ENCODE measurements at regions not wholly inside any gene's neighbourhood (a gene's known extent, or its start where the extent isn't known, plus 50 kb on each side); places are given as distances from the start of the nearest gene placed in this dataset.
"Not testable (repeated sequence)": the region's sequence is repeated elsewhere in the genome, so short reads cannot be mapped to it uniquely, and the experiment has no call there.

DNA sequence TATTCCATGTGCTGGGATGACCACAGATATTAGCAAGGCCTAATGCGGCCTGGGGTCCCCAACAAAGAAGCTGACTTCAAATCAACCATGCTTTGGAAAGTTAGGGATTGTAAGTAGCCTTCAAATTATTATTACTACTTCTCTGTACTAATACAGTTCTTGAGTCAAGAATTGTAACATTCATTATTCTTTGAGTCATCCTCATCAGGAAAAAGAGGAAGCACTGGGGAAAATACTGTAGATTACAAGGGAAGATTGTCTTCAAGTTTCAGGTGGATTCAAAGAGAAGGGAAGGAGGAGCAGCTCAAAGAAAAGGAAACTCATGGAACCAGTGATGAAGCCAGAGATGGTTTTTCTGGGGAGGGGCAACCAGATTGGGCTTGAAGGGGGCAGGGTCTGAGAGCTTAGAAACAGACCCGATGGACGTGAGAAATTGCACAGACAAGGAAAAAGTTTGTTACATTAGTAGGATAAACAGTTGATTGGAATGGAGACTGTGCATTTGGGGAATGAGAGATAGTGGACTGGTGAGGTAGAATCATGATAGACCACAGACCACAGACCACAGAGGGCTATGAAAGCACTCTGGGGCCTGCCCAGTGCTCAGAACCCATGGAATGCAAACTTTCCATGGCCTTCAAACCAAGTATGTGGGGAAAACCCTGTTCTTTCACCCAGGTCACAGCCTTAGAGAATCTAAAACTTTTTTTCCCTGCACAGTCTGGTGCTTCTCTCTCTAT, 209.9 kb downstream of the ZNF365 start:
- H3K4me3 Mint-ChIP-seq: no peak overlapping the region
- no peaks in the 10 kb centered on the region for H3K27me3 Mint-ChIP-seq

GRCh38 chr10:62584731-62585130, 210.6 kb downstream of the ZNF365 start:
- no peak overlapping the region for H3K4me3 Mint-ChIP-seq
- no peaks in the 10 kb centered on the region for H3K9me3 Mint-ChIP-seq (ENCODE audit: low read depth)
- H3K27ac Mint-ChIP-seq: no peak overlapping the region
- no peaks in the 10 kb centered on the region for H3K4me1 Mint-ChIP-seq (ENCODE audit: low read depth)
- H3K36me3 Mint-ChIP-seq: peaks cover 2% of the 10 kb centered on the region
- peaks cover under 1% of the 10 kb centered on the region for H3K27me3 Mint-ChIP-seq

More for the DNA sequence above, 209.9 kb downstream of the ZNF365 start:
- Mint-ChIP-seq H3K4me1 (ENCODE audit: low read depth) (no peaks in the 10 kb centered on the region), H3K36me3 (peaks cover 2% of the 10 kb centered on the region), H3K9me3 (ENCODE audit: low read depth) (no peaks in the 10 kb centered on the region), H3K27ac (no peak overlapping the region)

GRCh38 chr10:62585211-62585775, 211.1 kb downstream of the ZNF365 start:
- no peak overlapping the region for H3K4me3 Mint-ChIP-seq
- peaks cover 2% of the 10 kb centered on the region for H3K36me3 Mint-ChIP-seq
- H3K9me3 Mint-ChIP-seq (ENCODE audit: low read depth): no peaks in the 10 kb centered on the region
- no peaks in the 10 kb centered on the region for H3K4me1 Mint-ChIP-seq (ENCODE audit: low read depth)
- H3K27ac Mint-ChIP-seq: no peak overlapping the region
- H3K27me3 Mint-ChIP-seq: peaks cover 4% of the 10 kb centered on the region

GRCh38 chr10:62587011-62587410, 212.8 kb downstream of the ZNF365 start:
- Mint-ChIP-seq H3K4me1 (ENCODE audit: low read depth) (peaks cover 2% of the 10 kb centered on the region), H3K4me3 (no peak overlapping the region)

GRCh38 chr10:62588116-62588515, 213.9 kb downstream of the ZNF365 start:
- Mint-ChIP-seq H3K4me3 (no peak overlapping the region), H3K27me3 (peaks cover 4% of the 10 kb centered on the region), H3K9me3 (ENCODE audit: low read depth) (no peaks in the 10 kb centered on the region), H3K36me3 (peaks cover 2% of the 10 kb centered on the region), H3K27ac (no peak overlapping the region), H3K4me1 (ENCODE audit: low read depth) (peaks cover 2% of the 10 kb centered on the region)

More at GRCh38 chr10:62587011-62587410, 212.8 kb downstream of the ZNF365 start:
- H3K9me3 Mint-ChIP-seq (ENCODE audit: low read depth): no peaks in the 10 kb centered on the region
- no peak overlapping the region for H3K27ac Mint-ChIP-seq
- H3K27me3 Mint-ChIP-seq: peaks cover 4% of the 10 kb centered on the region
- H3K36me3 Mint-ChIP-seq: peaks cover 2% of the 10 kb centered on the region

DNA sequence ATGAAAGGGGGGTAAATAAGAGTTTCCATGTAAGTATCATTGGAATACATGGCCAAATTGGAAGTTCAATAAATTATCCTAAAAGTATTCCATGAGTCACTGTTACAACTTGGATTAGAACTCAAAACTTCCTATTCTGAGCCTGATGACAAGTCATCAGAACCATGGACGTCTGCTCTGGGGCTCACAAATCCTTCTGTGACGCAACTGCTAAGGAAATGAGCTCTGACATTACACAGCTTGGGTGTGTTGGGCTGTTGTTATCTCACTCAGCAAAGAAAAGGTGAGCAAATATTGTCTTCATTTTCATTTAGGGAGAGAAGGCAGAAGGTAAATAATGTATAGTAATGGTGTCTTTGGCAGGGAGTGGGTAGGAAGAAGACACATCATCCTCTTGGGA, 214.8 kb upstream of the ADO start:
- peaks cover 2% of the 10 kb centered on the region for H3K36me3 Mint-ChIP-seq
- no peaks in the 10 kb centered on the region for H3K9me3 Mint-ChIP-seq (ENCODE audit: low read depth)
- H3K27me3 Mint-ChIP-seq: peaks cover 4% of the 10 kb centered on the region
- no peak overlapping the region for H3K27ac Mint-ChIP-seq
- H3K4me1 Mint-ChIP-seq (ENCODE audit: low read depth): peaks cover 3% of the 10 kb centered on the region
- H3K4me3 Mint-ChIP-seq: no peak overlapping the region

- Mint-ChIP-seq H3K4me1 (ENCODE audit: low read depth) (peaks cover 3% of the 10 kb centered on the region), H3K4me3 (no peak overlapping the region), H3K27me3 (peaks cover 4% of the 10 kb centered on the region), H3K36me3 (peaks cover 2% of the 10 kb centered on the region), H3K9me3 (ENCODE audit: low read depth) (no peaks in the 10 kb centered on the region), H3K27ac (no peak overlapping the region)
These were observed 214.2 kb upstream of the ADO start for GRCh38 chr10:62590306-62590705.

DNA sequence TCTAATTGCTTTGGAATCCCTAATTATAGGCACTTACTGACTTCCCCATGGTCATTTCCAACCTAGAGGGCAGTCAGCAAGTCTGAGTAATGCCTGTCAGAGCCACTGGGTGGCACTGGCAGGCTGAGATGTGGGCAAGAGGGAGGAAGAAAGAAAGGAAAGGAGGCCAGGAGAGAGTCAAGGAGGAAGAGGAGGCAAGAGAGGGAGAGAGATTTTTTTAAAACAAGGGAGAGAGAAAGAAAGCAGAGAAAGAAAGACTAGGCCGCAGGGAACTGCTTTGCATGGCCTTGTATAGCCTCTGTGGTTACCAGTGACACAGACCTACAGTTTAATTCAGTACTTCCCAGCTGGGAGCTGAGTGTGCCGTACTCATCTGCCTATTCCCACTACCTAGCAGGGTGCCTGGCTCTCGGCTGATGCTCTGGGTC, 210.4 kb upstream of the ADO start:
- Mint-ChIP-seq H3K36me3 (no peaks in the 10 kb centered on the region), H3K4me1 (ENCODE audit: low read depth) (peaks cover 3% of the 10 kb centered on the region), H3K27ac (no peak overlapping the region), H3K9me3 (ENCODE audit: low read depth) (no peaks in the 10 kb centered on the region), H3K4me3 (no peak overlapping the region), H3K27me3 (peaks cover 4% of the 10 kb centered on the region)

GRCh38 chr10:62597226-62597625, 207.3 kb upstream of the ADO start:
- H3K9me3 Mint-ChIP-seq (ENCODE audit: low read depth): no peaks in the 10 kb centered on the region
- H3K4me3 Mint-ChIP-seq: no peak overlapping the region
- H3K27me3 Mint-ChIP-seq: peaks cover 1% of the 10 kb centered on the region
- no peaks in the 10 kb centered on the region for H3K36me3 Mint-ChIP-seq
- peaks cover 2% of the 10 kb centered on the region for H3K4me1 Mint-ChIP-seq (ENCODE audit: low read depth)
- H3K27ac Mint-ChIP-seq: no peak overlapping the region

DNA sequence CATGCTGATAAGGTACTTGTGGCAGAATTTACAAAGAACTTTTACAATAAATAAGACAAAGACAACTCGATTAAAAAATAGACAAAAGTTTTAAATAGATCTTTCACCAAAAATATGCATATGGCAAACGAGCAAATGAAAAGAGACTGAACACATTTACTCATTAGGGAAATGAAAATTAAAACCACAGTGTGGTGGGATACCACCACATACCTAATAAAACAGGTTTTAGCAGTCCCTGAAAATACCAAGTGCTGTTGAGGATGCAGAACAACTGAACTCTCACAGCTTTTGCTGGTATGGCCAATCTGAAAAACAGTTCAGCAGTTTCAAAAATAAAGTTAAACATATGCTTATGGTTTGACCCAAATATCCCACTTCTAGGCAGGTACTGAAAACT, 205.4 kb upstream of the ADO start:
- Mint-ChIP-seq H3K27ac (no peak overlapping the region), H3K9me3 (ENCODE audit: low read depth) (no peaks in the 10 kb centered on the region), H3K27me3 (peaks cover 1% of the 10 kb centered on the region), H3K36me3 (no peaks in the 10 kb centered on the region), H3K4me3 (no peak overlapping the region), H3K4me1 (ENCODE audit: low read depth) (no peaks in the 10 kb centered on the region)

DNA sequence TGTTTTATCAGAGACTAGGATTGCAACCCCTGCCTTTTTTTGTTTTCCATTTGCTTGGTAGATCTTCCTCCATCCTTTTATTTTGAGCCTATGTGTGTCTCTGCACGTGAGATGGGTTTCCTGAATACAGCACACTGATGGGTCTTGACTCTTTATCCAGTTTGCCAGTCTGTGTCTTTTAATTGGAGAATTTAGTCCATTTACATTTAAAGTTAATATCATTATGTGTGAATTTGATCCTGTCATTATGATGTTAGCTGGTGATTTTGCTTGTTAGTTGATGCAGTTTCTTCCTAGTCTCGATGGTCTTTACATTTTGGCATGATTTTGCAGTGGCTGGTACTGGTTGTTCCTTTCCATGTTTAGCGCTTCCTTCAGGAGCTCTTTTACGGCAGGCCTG, 198.0 kb upstream of the ADO start:
- not testable (repeated sequence) for H3K4me3 Mint-ChIP-seq; H3K9me3 Mint-ChIP-seq (ENCODE audit: low read depth); H3K4me1 Mint-ChIP-seq (ENCODE audit: low read depth); H3K36me3 Mint-ChIP-seq; H3K27me3 Mint-ChIP-seq; H3K27ac Mint-ChIP-seq

DNA sequence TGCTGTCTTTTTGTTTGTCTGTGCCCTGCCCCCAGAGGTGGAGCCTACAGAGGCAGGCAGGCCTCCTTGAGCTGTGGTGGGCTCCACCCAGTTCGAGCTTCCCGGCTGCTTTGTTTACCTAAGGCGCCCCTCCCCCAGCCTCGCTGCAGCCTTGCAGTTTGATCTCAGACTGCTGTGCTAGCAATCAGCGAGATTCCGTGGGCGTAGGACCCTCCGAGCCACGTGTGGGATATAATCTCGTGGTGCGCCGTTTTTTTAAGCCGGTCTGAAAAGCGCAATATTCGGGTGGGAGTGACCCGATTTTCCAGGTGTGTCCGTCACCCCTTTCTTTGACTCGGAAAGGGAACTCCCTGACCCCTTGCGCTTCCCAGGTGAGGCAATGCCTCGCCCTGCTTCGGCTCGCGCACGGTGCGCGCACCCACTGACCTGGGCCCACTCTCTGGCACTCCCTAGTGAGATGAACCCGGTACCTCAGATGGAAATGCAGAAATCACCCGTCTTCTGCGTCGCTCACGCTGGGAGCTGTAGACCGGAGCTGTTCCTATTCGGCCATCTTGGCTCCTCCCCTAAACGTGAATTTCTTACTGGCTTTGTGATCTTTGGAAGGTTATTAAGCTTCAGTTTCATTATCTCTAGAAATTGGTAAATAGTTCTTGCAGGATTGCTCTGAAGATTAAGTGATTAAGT, 196.2 kb upstream of the ADO start:
- not testable (repeated sequence) for H3K4me3 Mint-ChIP-seq; H3K27ac Mint-ChIP-seq; H3K9me3 Mint-ChIP-seq (ENCODE audit: low read depth); H3K27me3 Mint-ChIP-seq; H3K36me3 Mint-ChIP-seq
- peaks cover 19% of the 10 kb centered on the region for H3K4me1 Mint-ChIP-seq (ENCODE audit: low read depth)

GRCh38 chr10:62610649-62611229, 193.8 kb upstream of the ADO start:
- Mint-ChIP-seq H3K27me3 (no peaks in the 10 kb centered on the region), H3K27ac (no peak overlapping the region), H3K4me3 (no peak overlapping the region), H3K9me3 (ENCODE audit: low read depth) (no peaks in the 10 kb centered on the region), H3K36me3 (no peaks in the 10 kb centered on the region), H3K4me1 (ENCODE audit: low read depth) (peaks cover 35% of the 10 kb centered on the region)

DNA sequence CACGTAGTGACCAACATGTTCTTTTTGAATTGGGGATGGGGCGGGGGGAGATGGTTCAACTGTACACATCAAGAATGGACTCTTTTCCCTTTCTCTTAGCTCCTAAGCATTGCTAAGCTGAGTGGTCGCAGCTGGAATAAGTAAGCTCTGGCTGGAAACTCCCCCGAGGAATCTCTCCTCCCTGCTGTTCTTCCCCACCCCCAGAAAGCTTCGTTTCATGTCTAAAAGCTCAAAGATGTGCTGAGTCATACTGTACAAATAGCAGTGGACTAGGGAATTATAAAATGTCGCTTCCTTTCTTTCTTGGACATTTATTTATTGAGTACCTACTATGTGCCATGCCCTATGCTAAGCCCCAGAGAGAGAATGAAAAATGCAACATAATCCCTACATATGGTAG, 191.1 kb upstream of the ADO start:
- Mint-ChIP-seq H3K27ac (no peak overlapping the region), H3K27me3 (no peaks in the 10 kb centered on the region), H3K4me3 (no peak overlapping the region), H3K9me3 (ENCODE audit: low read depth) (no peaks in the 10 kb centered on the region), H3K36me3 (no peaks in the 10 kb centered on the region), H3K4me1 (ENCODE audit: low read depth) (peaks cover 38% of the 10 kb centered on the region)

- Mint-ChIP-seq H3K27me3 (no peaks in the 10 kb centered on the region), H3K4me3 (no peak overlapping the region), H3K9me3 (ENCODE audit: low read depth) (no peaks in the 10 kb centered on the region), H3K27ac (no peak overlapping the region), H3K4me1 (ENCODE audit: low read depth) (peaks cover 38% of the 10 kb centered on the region), H3K36me3 (no peaks in the 10 kb centered on the region)
These were observed 190.7 kb upstream of the ADO start for GRCh38 chr10:62613859-62614258.

All from activated naive CD8-positive, alpha-beta T cell (primary cell).